ENCODE measurements at regions not wholly inside any gene's neighbourhood (a gene's known extent, or its start where the extent isn't known, plus 50 kb on each side); places are given as distances from the start of the nearest gene placed in this dataset.
A peak's percentile ranks its signal among the peaks of the same experiment; 100 is the strongest.

- DNase-seq (ENCODE audit: low read depth), result no peak
These were observed 676.3 kb upstream of the CCDC54 start for GRCh38 chr3:106700981-106701380.

- DNase-seq (ENCODE audit: low read depth), result no peak
These were observed 673.7 kb upstream of the CCDC54 start for GRCh38 chr3:106703524-106703923.

GRCh38 chr3:106707347-106707746 lies 669.9 kb upstream of the CCDC54 start:
- DNase-seq (ENCODE audit: low read depth), result no peak

GRCh38 chr3:106710596-106710995 lies 666.6 kb upstream of the CCDC54 start:
- DNase-seq (ENCODE audit: low read depth), result no peak

- no peak for DNase-seq (ENCODE audit: low read depth)
These were observed 665.6 kb upstream of the CCDC54 start for GRCh38 chr3:106711650-106712049.

GRCh38 chr3:106714400-106714799 lies 662.8 kb upstream of the CCDC54 start:
- no peak for DNase-seq (ENCODE audit: low read depth)

GRCh38 chr3:106715286-106715685 lies 662.0 kb upstream of the CCDC54 start:
- DNase-seq (ENCODE audit: low read depth), result no peak

GRCh38 chr3:106717178-106717780 lies 660.0 kb upstream of the CCDC54 start:
- no peak for DNase-seq (ENCODE audit: low read depth)

- no peak for DNase-seq (ENCODE audit: low read depth)
These were observed 658.2 kb upstream of the CCDC54 start for GRCh38 chr3:106719077-106719476.

GRCh38 chr3:106719583-106719982 lies 657.7 kb upstream of the CCDC54 start:
- no peak for DNase-seq (ENCODE audit: low read depth)

GRCh38 chr3:106720510-106720909 lies 656.7 kb upstream of the CCDC54 start:
- DNase-seq (ENCODE audit: low read depth), result no peak

- DNase-seq (ENCODE audit: low read depth), result no peak
These were observed 651.7 kb upstream of the CCDC54 start for GRCh38 chr3:106725566-106725965.

GRCh38 chr3:106728315-106729098 lies 648.7 kb upstream of the CCDC54 start:
- DNase-seq (ENCODE audit: low read depth), result peak; percentile 96

GRCh38 chr3:106729481-106729880 lies 647.8 kb upstream of the CCDC54 start:
- DNase-seq (ENCODE audit: low read depth), result no peak

GRCh38 chr3:106731230-106731629 lies 646.0 kb upstream of the CCDC54 start:
- DNase-seq (ENCODE audit: low read depth), result no peak

- no peak for DNase-seq (ENCODE audit: low read depth)
These were observed 642.5 kb upstream of the CCDC54 start for GRCh38 chr3:106734712-106735111.

- DNase-seq (ENCODE audit: low read depth), result no peak
These were observed 640.0 kb upstream of the CCDC54 start for GRCh38 chr3:106737265-106737664.

- no peak for DNase-seq (ENCODE audit: low read depth)
These were observed 637.1 kb upstream of the CCDC54 start for GRCh38 chr3:106740116-106740515.

GRCh38 chr3:106745344-106746168 lies 631.7 kb upstream of the CCDC54 start:
- no peak for DNase-seq (ENCODE audit: low read depth)

GRCh38 chr3:106746286-106746685 lies 631.0 kb upstream of the CCDC54 start:
- DNase-seq (ENCODE audit: low read depth), result no peak

- DNase-seq (ENCODE audit: low read depth), result no peak
These were observed 628.6 kb upstream of the CCDC54 start for GRCh38 chr3:106748472-106749262.

GRCh38 chr3:106750092-106750491 lies 627.1 kb upstream of the CCDC54 start:
- DNase-seq (ENCODE audit: low read depth), result no peak
